ENCODE measurements at regions not wholly inside any gene's neighbourhood (a gene's known extent, or its start where the extent isn't known, plus 50 kb on each side); places are given as distances from the start of the nearest gene placed in this dataset.

DNA sequence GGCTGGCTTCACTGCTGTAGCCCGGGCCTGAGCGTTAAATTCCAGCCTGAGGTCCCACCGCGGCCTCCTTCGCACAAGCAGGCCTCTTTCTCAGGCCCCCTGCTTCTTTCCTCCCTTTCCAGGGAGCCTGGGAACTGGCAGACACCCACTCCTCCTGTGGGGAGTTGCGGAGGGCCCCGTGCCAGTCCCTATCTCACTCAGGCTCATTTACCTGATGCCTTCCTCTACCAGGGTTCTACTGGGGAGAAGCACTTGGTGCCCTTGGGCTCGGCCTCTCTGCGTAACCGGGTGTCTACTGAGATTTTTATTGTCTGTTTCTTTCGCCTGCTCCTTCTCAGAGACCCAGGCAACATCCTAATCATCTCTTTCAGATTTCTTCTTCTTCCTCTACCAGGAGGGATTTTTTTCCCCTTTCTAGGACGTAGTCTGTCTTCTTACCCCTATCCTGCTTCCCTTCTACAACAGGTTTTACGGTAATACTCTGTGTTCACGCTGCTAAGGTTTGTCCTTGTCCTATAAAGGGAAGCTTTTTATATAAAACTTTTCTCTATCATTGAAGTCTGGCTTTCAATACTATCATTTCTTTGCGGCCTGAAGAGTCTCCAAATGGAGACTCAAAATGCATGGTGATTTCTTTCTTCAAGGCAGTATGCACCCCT lies 135.4 kb upstream of the GPR12 start:
- Histone ChIP-seq H3K27ac (no peak overlapping the region), H3K9ac (ENCODE audit: low read depth in 2 of 2, low read length in 2 of 2) (no peak overlapping the region), H3K27me3 (no peaks in the 10 kb centered on the region), H3K4me1 (no peaks in the 10 kb centered on the region), H3K9me3 (no peaks in the 10 kb centered on the region), H3K36me3 (no peaks in the 10 kb centered on the region), H3K4me3 (no peak overlapping the region)
- intact Hi-C loops (cut with DNase I) = no loop called here
- TF ChIP-seq, protein P1, sequence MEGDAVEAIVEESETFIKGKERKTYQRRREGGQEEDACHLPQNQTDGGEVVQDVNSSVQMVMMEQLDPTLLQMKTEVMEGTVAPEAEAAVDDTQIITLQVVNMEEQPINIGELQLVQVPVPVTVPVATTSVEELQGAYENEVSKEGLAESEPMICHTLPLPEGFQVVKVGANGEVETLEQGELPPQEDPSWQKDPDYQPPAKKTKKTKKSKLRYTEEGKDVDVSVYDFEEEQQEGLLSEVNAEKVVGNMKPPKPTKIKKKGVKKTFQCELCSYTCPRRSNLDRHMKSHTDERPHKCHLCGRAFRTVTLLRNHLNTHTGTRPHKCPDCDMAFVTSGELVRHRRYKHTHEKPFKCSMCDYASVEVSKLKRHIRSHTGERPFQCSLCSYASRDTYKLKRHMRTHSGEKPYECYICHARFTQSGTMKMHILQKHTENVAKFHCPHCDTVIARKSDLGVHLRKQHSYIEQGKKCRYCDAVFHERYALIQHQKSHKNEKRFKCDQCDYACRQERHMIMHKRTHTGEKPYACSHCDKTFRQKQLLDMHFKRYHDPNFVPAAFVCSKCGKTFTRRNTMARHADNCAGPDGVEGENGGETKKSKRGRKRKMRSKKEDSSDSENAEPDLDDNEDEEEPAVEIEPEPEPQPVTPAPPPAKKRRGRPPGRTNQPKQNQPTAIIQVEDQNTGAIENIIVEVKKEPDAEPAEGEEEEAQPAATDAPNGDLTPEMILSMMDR (IDR thresholded peaks at IDR 0.05) = no peak
- no peak for DNase-seq

- TF ChIP-seq, protein P1 (IDR thresholded peaks at IDR 0.05) = no peak
- Histone ChIP-seq H3K27ac (no peak overlapping the region), H3K4me1 (no peaks in the 10 kb centered on the region), H3K36me3 (no peaks in the 10 kb centered on the region), H3K9ac (ENCODE audit: low read depth in 2 of 2, low read length in 2 of 2) (no peak overlapping the region), H3K4me3 (no peak overlapping the region), H3K27me3 (no peaks in the 10 kb centered on the region), H3K9me3 (no peaks in the 10 kb centered on the region)
- intact Hi-C loops (cut with DNase I) = no loop called here
- DNase-seq = no peak
These were observed 134.7 kb upstream of the GPR12 start for GRCh38 chr13:26895081-26895807.

GRCh38 chr13:26888632-26889031 lies 128.0 kb upstream of the GPR12 start:
- intact Hi-C loops (cut with DNase I) = no loop called here
- DNase-seq = no peak
- Histone ChIP-seq H3K4me3 (no peak overlapping the region), H3K27ac (no peak overlapping the region), H3K9me3 (no peaks in the 10 kb centered on the region), H3K4me1 (no peaks in the 10 kb centered on the region), H3K9ac (ENCODE audit: low read depth in 2 of 2, low read length in 2 of 2) (no peak overlapping the region), H3K27me3 (no peaks in the 10 kb centered on the region), H3K36me3 (no peaks in the 10 kb centered on the region)
- TF ChIP-seq, protein P1 (IDR thresholded peaks at IDR 0.05) = no peak

DNA sequence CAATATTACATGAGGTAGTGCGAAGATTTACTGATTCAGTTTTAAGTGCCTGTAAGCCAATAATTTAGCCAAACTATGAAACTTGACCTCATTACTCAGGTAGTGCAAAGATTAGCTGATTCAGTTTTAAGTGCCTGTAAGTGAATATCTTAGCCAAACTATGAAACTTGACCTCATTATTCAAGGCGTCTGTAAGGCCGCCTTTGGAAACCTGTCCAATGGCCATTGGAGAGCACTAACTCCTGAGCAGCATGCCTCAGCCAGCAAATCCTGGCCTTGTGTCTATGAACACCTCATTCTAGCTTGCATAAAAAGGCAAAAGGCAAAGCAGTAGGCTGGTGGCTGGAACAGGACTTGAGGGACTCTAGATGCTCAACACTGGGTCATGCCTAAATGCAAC lies 127.0 kb upstream of the GPR12 start:
- Histone ChIP-seq H3K4me3 (no peak overlapping the region), H3K9me3 (no peaks in the 10 kb centered on the region), H3K9ac (ENCODE audit: low read depth in 2 of 2, low read length in 2 of 2) (no peak overlapping the region), H3K36me3 (no peaks in the 10 kb centered on the region), H3K27me3 (no peaks in the 10 kb centered on the region), H3K4me1 (no peaks in the 10 kb centered on the region), H3K27ac (no peak overlapping the region)
- TF ChIP-seq, protein P1 (IDR thresholded peaks at IDR 0.05) = no peak
- no peak for DNase-seq
- intact Hi-C loops (cut with DNase I) = no loop called here

DNA sequence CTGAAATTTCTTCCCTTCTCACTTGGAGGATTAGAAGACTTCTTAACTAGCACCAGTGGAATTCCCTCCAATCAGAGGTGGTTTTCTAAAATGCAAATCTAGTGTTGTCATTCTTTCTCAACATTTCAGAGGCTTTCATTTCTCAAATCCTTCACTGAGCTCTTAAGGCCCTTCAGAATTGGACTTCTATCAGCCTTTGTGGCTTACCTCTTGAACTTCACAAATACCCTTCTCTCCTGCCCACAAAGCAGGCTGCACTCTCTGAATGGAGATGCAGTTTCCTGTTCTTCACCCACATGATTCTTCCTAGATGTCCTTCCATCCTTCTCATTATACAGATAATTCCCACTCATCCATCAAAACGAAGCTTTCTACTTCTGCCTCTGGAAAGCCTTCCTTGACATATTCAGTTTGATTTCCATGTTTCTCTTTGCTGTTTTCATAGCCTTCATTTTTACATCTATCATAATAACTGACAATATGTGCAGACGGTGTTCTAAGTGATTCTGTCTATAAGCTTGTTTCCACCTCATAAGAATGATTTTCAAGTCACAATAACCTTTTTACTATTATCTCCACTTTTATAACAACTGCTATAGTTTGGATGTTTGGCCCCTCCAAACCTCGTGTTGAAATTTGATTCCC lies 123.1 kb upstream of the GPR12 start:
- intact Hi-C loops (cut with DNase I) = no loop called here
- TF ChIP-seq, protein P1 (IDR thresholded peaks at IDR 0.05) = no peak
- no peak overlapping the region for H3K27ac ChIP-seq

More for the DNA sequence above, 123.1 kb upstream of the GPR12 start:
- Histone ChIP-seq H3K9ac (ENCODE audit: low read depth in 2 of 2, low read length in 2 of 2) (no peak overlapping the region), H3K9me3 (no peaks in the 10 kb centered on the region), H3K36me3 (no peaks in the 10 kb centered on the region), H3K27me3 (no peaks in the 10 kb centered on the region), H3K4me3 (no peak overlapping the region), H3K4me1 (no peaks in the 10 kb centered on the region)
- no peak for DNase-seq

Measured in colonic mucosa (tissue), 4 donors.